ENCODE measurements at regions not wholly inside any gene's neighbourhood (a gene's known extent, or its start where the extent isn't known, plus 50 kb on each side); places are given as distances from the start of the nearest gene placed in this dataset.

GRCh38 chr5:165892383-165892782 is 2387.0 kb downstream of the MAT2B start:
- Histone ChIP-seq H4K20me1 (ENCODE audit: insufficient read depth, low read length) (no peaks in the 10 kb centered on the region), H3K4me2 (ENCODE audit: insufficient read depth, low read length) (no peak overlapping the region), H3K4me3 (ENCODE audit: insufficient read depth, low read length) (no peak overlapping the region), H3K4me1 (ENCODE audit: insufficient read depth, low read length) (no peaks in the 10 kb centered on the region), H3K36me3 (ENCODE audit: insufficient read depth, low read length) (no peaks in the 10 kb centered on the region), H3K27ac (ENCODE audit: low read depth, low read length) (no peak overlapping the region), H3K79me2 (ENCODE audit: insufficient read depth, low read length) (no peaks in the 10 kb centered on the region), H2AFZ (ENCODE audit: low read length) (no peak overlapping the region), H3K9me3 (ENCODE audit: low read depth, low read length) (no peaks in the 10 kb centered on the region), H3K27me3 (ENCODE audit: insufficient read depth, low read length) (no peaks in the 10 kb centered on the region)
- no peak for DNase-seq (ENCODE audit: insufficient read length, low spot score, missing footprints)
- no peak for TF ChIP-seq CTCF (IDR thresholded peaks at IDR 0.05; ENCODE audit: extremely low read depth, low read depth, low read length)

GRCh38 chr5:165894916-165895315 is 2389.5 kb downstream of the MAT2B start:
- no peak for TF ChIP-seq CTCF (IDR thresholded peaks at IDR 0.05; ENCODE audit: extremely low read depth, low read depth, low read length)
- Histone ChIP-seq H3K4me1 (ENCODE audit: insufficient read depth, low read length) (no peaks in the 10 kb centered on the region), H4K20me1 (ENCODE audit: insufficient read depth, low read length) (no peaks in the 10 kb centered on the region), H3K4me3 (ENCODE audit: insufficient read depth, low read length) (no peak overlapping the region), H3K9me3 (ENCODE audit: low read depth, low read length) (peaks cover 2% of the 10 kb centered on the region), H3K27ac (ENCODE audit: low read depth, low read length) (no peak overlapping the region), H3K4me2 (ENCODE audit: insufficient read depth, low read length) (no peak overlapping the region), H3K27me3 (ENCODE audit: insufficient read depth, low read length) (no peaks in the 10 kb centered on the region), H3K36me3 (ENCODE audit: insufficient read depth, low read length) (no peaks in the 10 kb centered on the region), H3K79me2 (ENCODE audit: insufficient read depth, low read length) (no peaks in the 10 kb centered on the region), H2AFZ (ENCODE audit: low read length) (no peak overlapping the region)
- no peak for DNase-seq (ENCODE audit: insufficient read length, low spot score, missing footprints)

- Histone ChIP-seq H3K36me3 (ENCODE audit: insufficient read depth, low read length) (no peaks in the 10 kb centered on the region), H3K79me2 (ENCODE audit: insufficient read depth, low read length) (no peaks in the 10 kb centered on the region), H4K20me1 (ENCODE audit: insufficient read depth, low read length) (no peaks in the 10 kb centered on the region), H3K9me3 (ENCODE audit: low read depth, low read length) (peaks cover 3% of the 10 kb centered on the region), H3K4me3 (ENCODE audit: insufficient read depth, low read length) (no peak overlapping the region), H3K27ac (ENCODE audit: low read depth, low read length) (no peak overlapping the region), H3K27me3 (ENCODE audit: insufficient read depth, low read length) (no peaks in the 10 kb centered on the region), H3K4me1 (ENCODE audit: insufficient read depth, low read length) (no peaks in the 10 kb centered on the region), H2AFZ (ENCODE audit: low read length) (no peak overlapping the region), H3K4me2 (ENCODE audit: insufficient read depth, low read length) (no peak overlapping the region)
- TF ChIP-seq CTCF (IDR thresholded peaks at IDR 0.05; ENCODE audit: extremely low read depth, low read depth, low read length) = no peak
- DNase-seq (ENCODE audit: insufficient read length, low spot score, missing footprints) = no peak
Measured at GRCh38 chr5:165903835-165904234, 2387.6 kb upstream of the WWC1 start.

GRCh38 chr5:165906871-165907270 is 2384.6 kb upstream of the WWC1 start:
- Histone ChIP-seq H3K4me2 (ENCODE audit: insufficient read depth, low read length) (no peak overlapping the region), H2AFZ (ENCODE audit: low read length) (no peak overlapping the region), H3K27me3 (ENCODE audit: insufficient read depth, low read length) (no peaks in the 10 kb centered on the region), H4K20me1 (ENCODE audit: insufficient read depth, low read length) (no peaks in the 10 kb centered on the region), H3K4me3 (ENCODE audit: insufficient read depth, low read length) (no peak overlapping the region), H3K27ac (ENCODE audit: low read depth, low read length) (no peak overlapping the region), H3K79me2 (ENCODE audit: insufficient read depth, low read length) (no peaks in the 10 kb centered on the region), H3K4me1 (ENCODE audit: insufficient read depth, low read length) (no peaks in the 10 kb centered on the region), H3K36me3 (ENCODE audit: insufficient read depth, low read length) (no peaks in the 10 kb centered on the region), H3K9me3 (ENCODE audit: low read depth, low read length) (no peaks in the 10 kb centered on the region)
- no peak for TF ChIP-seq CTCF (IDR thresholded peaks at IDR 0.05; ENCODE audit: extremely low read depth, low read depth, low read length)
- DNase-seq (ENCODE audit: insufficient read length, low spot score, missing footprints) = no peak
